ENCODE measurements at regions not wholly inside any gene's neighbourhood (a gene's known extent, or its start where the extent isn't known, plus 50 kb on each side); places are given as distances from the start of the nearest gene placed in this dataset.

DNA sequence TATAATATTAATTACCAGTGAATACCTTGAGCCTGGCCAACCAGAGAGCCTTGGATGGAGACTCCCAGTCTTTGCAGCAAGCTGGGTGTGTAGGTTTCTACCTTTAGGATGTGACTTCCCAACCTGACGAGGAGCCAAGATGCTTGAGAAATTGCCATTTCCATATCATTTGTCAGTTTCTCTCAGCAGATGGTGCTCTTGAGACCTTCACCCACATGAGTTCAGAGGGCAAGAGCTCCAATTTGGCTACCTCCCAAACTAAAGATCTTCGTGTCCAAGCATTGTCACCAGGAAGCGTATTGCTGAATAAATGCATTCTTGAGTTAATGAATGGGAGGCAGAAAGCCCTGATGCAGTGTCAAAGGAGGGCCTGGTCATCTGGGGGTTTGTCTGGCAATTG lies 106.4 kb upstream of the TBX5 start:
- 34% methylated on average over 3 of the region's 3 CpGs for WGBS (ENCODE audit: insufficient coverage, low coverage, low lambda C conversion rate, missing lambda C conversion rate)
- ATAC-seq: peak in 2 of 4 donors; percentile 50 to 54

DNA sequence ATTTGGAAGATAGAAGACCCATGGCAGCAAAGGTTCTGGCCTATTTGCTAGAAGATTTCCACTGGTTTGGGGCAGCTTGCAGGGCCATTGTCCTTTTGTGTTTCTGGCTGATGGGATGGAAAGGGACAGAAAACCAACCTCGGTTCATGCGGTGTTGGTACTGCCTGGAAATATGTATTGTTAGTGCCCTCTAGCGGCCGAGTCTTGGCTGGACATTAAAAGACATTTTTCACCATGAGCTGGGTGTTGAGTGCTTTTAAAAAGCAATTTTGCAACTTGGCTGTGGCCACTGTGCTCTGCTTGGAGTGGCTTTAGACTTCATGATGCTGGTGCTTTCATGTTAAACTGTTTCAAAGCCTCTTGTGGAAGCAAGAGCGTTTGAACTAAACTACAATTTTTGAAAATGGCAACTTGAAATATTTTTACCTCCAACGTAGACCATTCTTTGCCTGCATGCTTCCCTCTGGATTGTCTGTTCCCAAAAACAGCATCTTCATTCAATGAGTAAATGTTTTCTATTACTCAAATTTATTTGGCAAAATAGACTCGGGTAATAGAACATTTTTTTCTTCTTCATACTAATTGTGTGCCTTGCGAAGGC lies 102.7 kb upstream of the TBX5 start:
- Histone ChIP-seq H3K36me3 (no peaks in the 10 kb centered on the region), H3K27ac (no peak overlapping the region), H3K4me1 (no peaks in the 10 kb centered on the region), H3K4me3 (no peak overlapping the region), H3K9me3 (no peaks in the 10 kb centered on the region), H3K27me3 (no peaks in the 10 kb centered on the region)
- WGBS (ENCODE audit: insufficient coverage, low coverage, low lambda C conversion rate, missing lambda C conversion rate): 35% methylated on average over 6 of the region's 8 CpGs
- peak; percentile 83 to 91 (median 90) for ATAC-seq
- DNase-seq: peak in 2 of 3 donors; percentile 42 to 70
- TF ChIP-seq, protein P1, sequence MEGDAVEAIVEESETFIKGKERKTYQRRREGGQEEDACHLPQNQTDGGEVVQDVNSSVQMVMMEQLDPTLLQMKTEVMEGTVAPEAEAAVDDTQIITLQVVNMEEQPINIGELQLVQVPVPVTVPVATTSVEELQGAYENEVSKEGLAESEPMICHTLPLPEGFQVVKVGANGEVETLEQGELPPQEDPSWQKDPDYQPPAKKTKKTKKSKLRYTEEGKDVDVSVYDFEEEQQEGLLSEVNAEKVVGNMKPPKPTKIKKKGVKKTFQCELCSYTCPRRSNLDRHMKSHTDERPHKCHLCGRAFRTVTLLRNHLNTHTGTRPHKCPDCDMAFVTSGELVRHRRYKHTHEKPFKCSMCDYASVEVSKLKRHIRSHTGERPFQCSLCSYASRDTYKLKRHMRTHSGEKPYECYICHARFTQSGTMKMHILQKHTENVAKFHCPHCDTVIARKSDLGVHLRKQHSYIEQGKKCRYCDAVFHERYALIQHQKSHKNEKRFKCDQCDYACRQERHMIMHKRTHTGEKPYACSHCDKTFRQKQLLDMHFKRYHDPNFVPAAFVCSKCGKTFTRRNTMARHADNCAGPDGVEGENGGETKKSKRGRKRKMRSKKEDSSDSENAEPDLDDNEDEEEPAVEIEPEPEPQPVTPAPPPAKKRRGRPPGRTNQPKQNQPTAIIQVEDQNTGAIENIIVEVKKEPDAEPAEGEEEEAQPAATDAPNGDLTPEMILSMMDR (IDR thresholded peaks at IDR 0.05): peak; percentile 69 to 83 (median 76)
- no peak for TF ChIP-seq POLR2A (IDR thresholded peaks at IDR 0.05)
- intact Hi-C loops (cut with DNase I): loop anchor here (5.0 to 10.0 kb wide), 2 partner anchors 524 to 531 kb away; no protein-coding TSS in a partner anchor

More for the DNA sequence above, 106.4 kb upstream of the TBX5 start:
- Histone ChIP-seq H3K4me3 (no peak overlapping the region), H3K27ac (no peak overlapping the region), H3K36me3 (no peaks in the 10 kb centered on the region), H3K4me1 (no peaks in the 10 kb centered on the region), H3K9me3 (no peaks in the 10 kb centered on the region), H3K27me3 (no peaks in the 10 kb centered on the region)
- no peak for DNase-seq
- intact Hi-C loops (cut with DNase I): no loop called here
- TF ChIP-seq POLR2A (IDR thresholded peaks at IDR 0.05): no peak
- TF ChIP-seq, protein P1 (IDR thresholded peaks at IDR 0.05): peak in 1 of 4 donors; percentile 22

GRCh38 chr12:114506651-114507050 lies 100.7 kb upstream of the TBX5 start:
- DNase-seq: no peak
- H3K9me3 ChIP-seq: no peaks in the 10 kb centered on the region
- no peak overlapping the region for H3K4me3 ChIP-seq
- intact Hi-C loops (cut with DNase I): loop anchor here (5.0 to 10.0 kb wide), 2 partner anchors 522 to 529 kb away; no protein-coding TSS in a partner anchor
- WGBS (ENCODE audit: insufficient coverage, low coverage, low lambda C conversion rate, missing lambda C conversion rate): 33% methylated on average over 6 of the region's 6 CpGs
- no peaks in the 10 kb centered on the region for H3K4me1 ChIP-seq
- TF ChIP-seq, protein P1 (IDR thresholded peaks at IDR 0.05): no peak
- no peak for TF ChIP-seq POLR2A (IDR thresholded peaks at IDR 0.05)
- no peak overlapping the region for H3K27ac ChIP-seq
- H3K36me3 ChIP-seq: no peaks in the 10 kb centered on the region
- no peaks in the 10 kb centered on the region for H3K27me3 ChIP-seq
- no peak for ATAC-seq

- Histone ChIP-seq H3K9me3 (no peaks in the 10 kb centered on the region), H3K27me3 (peaks cover 0 to 10% of the 10 kb centered on the region in 2 donors), H3K4me1 (no peaks in the 10 kb centered on the region), H3K36me3 (no peaks in the 10 kb centered on the region), H3K4me3 (no peak overlapping the region), H3K27ac (no peak overlapping the region)
- intact Hi-C loops (cut with DNase I): loop anchor here in 1 of 2 donors (10.0 kb wide), 1 partner anchor 520 kb away; no protein-coding TSS in a partner anchor
- no peak for DNase-seq
- no peak for ATAC-seq
- TF ChIP-seq, protein P1 (IDR thresholded peaks at IDR 0.05): no peak
- no peak for TF ChIP-seq POLR2A (IDR thresholded peaks at IDR 0.05)
- WGBS (ENCODE audit: insufficient coverage, low coverage, low lambda C conversion rate, missing lambda C conversion rate): 8% methylated on average over 3 of the region's 3 CpGs
Observed at GRCh38 chr12:114504311-114504710, 98.4 kb upstream of the TBX5 start.

Measured in right lobe of liver (tissue), 6 donors.